ENCODE measurements at regions not wholly inside any gene's neighbourhood (a gene's known extent, or its start where the extent isn't known, plus 50 kb on each side); places are given as distances from the start of the nearest gene placed in this dataset.

GRCh38 chr12:19885093-19885812, 446.0 kb downstream of the AEBP2 start:
- TF ChIP-seq, protein P1, sequence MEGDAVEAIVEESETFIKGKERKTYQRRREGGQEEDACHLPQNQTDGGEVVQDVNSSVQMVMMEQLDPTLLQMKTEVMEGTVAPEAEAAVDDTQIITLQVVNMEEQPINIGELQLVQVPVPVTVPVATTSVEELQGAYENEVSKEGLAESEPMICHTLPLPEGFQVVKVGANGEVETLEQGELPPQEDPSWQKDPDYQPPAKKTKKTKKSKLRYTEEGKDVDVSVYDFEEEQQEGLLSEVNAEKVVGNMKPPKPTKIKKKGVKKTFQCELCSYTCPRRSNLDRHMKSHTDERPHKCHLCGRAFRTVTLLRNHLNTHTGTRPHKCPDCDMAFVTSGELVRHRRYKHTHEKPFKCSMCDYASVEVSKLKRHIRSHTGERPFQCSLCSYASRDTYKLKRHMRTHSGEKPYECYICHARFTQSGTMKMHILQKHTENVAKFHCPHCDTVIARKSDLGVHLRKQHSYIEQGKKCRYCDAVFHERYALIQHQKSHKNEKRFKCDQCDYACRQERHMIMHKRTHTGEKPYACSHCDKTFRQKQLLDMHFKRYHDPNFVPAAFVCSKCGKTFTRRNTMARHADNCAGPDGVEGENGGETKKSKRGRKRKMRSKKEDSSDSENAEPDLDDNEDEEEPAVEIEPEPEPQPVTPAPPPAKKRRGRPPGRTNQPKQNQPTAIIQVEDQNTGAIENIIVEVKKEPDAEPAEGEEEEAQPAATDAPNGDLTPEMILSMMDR (IDR thresholded peaks at IDR 0.05; ENCODE audit: low read depth, low read length, poor library complexity, severe bottlenecking): no peak
- no peak for TF ChIP-seq EZH2phosphoT487 (IDR thresholded peaks at IDR 0.05; ENCODE audit: borderline replicate concordance, low read length)
